Left ventricle myocardium inferior (tissue), 1 donor: ENCODE measurements at regions not wholly inside any gene's neighbourhood (a gene's known extent, or its start where the extent isn't known, plus 50 kb on each side); places are given as distances from the start of the nearest gene placed in this dataset.

Experiments
- DNase-seq: peaks from one replicate; pipeline ENCODE4 v3.0.0-alpha.2; 2020
- H3K27ac ChIP-seq: fragments of 200-600 bp; replicated peaks from 2 replicates; pipeline ENCODE4 v1.8.0; 2021
- H3K27me3 ChIP-seq: fragments of 200-600 bp; 2 replicates; pipeline ENCODE4 v1.8.0; 2021; ENCODE audit warnings: low read depth
- H3K36me3 ChIP-seq: fragments of 200-600 bp; 2 replicates; pipeline ENCODE4 v1.8.0; 2021
- H3K4me1 ChIP-seq: fragments of 200-600 bp; 2 replicates; pipeline ENCODE4 v1.8.0; 2021
- H3K4me3 ChIP-seq: fragments of 200-600 bp; 2 replicates; pipeline ENCODE4 v1.8.0; 2021; ENCODE audit warnings: mild to moderate bottlenecking, moderate library complexity
- H3K9me3 ChIP-seq: fragments of 200-600 bp; replicated peaks from 2 replicates; pipeline ENCODE4 v1.8.0; 2021
- intact Hi-C: fragments of 100-400 bp; cut with micrococcal nuclease; formaldehyde crosslinking; loops from one replicate; pipeline ENCODE4 v1.11.0; 2022
- TF ChIP-seq, protein P1 (sequence below): fragments of 200-600 bp; IDR thresholded peaks from 2 replicates; pipeline ENCODE4 v1.8.0; 2021; ENCODE audit warnings: antibody characterized with exemption, mild to moderate bottlenecking, borderline replicate concordance
- donor health status: DM: no; HTN: yes; CAD: no; lungs with severe emphysema.

DNA sequence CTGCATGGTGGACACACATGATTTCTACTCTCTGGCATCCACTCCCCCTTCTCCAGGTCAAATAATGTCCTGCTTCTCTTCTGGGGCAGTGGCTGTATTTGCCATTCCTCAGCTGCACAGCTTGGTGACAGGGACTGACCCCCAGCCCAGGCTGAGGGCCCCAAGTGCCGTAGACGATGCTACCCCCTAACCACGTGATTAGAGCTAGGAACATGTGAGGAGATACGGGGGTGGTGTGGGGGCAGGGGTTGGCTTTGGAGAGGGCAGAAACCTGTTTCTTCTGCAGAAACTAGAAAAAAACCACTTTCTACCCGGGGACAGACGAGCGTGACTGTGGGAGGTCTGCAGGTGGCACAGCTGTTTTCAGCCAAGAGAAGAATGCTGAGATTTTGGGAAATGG is 192.4 kb downstream of the SIPA1L2 start:
- Histone ChIP-seq H3K36me3 (peaks cover 58% of the 10 kb centered on the region), H3K4me3 (no peak overlapping the region), H3K27me3 (no peaks in the 10 kb centered on the region), H3K27ac (no peak overlapping the region), H3K4me1 (peaks cover 70% of the 10 kb centered on the region), H3K9me3 (no peaks in the 10 kb centered on the region)
- TF ChIP-seq, protein P1, sequence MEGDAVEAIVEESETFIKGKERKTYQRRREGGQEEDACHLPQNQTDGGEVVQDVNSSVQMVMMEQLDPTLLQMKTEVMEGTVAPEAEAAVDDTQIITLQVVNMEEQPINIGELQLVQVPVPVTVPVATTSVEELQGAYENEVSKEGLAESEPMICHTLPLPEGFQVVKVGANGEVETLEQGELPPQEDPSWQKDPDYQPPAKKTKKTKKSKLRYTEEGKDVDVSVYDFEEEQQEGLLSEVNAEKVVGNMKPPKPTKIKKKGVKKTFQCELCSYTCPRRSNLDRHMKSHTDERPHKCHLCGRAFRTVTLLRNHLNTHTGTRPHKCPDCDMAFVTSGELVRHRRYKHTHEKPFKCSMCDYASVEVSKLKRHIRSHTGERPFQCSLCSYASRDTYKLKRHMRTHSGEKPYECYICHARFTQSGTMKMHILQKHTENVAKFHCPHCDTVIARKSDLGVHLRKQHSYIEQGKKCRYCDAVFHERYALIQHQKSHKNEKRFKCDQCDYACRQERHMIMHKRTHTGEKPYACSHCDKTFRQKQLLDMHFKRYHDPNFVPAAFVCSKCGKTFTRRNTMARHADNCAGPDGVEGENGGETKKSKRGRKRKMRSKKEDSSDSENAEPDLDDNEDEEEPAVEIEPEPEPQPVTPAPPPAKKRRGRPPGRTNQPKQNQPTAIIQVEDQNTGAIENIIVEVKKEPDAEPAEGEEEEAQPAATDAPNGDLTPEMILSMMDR, result no peak
- intact Hi-C loops, result loop anchor here (10.0 kb wide), 1 partner anchor 187 kb away; no protein-coding TSS in a partner anchor
- no peak for DNase-seq

DNA sequence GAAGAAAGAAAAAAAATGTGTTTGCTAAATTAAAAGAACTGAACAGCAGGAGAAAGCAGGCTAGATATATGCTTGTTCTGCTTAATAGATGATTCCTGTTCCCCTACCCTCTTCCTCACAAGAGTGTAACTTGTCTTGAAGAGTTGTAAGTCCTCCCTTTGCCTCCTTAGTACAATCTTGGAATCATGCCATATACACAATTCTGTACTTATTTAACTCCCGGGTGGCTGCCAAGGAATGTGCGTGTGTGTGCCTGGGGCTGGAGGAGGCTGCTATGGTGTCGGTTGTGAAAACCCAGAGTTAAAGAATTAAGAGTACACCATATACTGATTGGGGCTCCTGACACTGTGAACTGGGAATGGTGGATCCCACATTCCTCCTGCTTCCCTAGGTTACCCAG is 194.2 kb downstream of the SIPA1L2 start:
- Histone ChIP-seq H3K9me3 (no peaks in the 10 kb centered on the region), H3K4me3 (no peak overlapping the region), H3K4me1 (peaks cover 79% of the 10 kb centered on the region), H3K27ac (peak overlapping the region; percentile 16), H3K27me3 (no peaks in the 10 kb centered on the region), H3K36me3 (peaks cover 48% of the 10 kb centered on the region)
- no peak for DNase-seq
- intact Hi-C loops, result loop anchor here (10.0 kb wide), 1 partner anchor 189 kb away; no protein-coding TSS in a partner anchor
- TF ChIP-seq, protein P1, result no peak

GRCh38 chr1:232432313-232432712 is 197.6 kb downstream of the SIPA1L2 start:
- intact Hi-C loops, result loop anchor here (10.0 kb wide), 1 partner anchor 192 kb away; no protein-coding TSS in a partner anchor
- peak overlapping the region; percentile 65 for H3K27ac ChIP-seq
- peak overlapping the region; percentile 34 for H3K4me3 ChIP-seq
- H3K4me1 ChIP-seq, result peaks cover 82% of the 10 kb centered on the region
- peaks cover 29% of the 10 kb centered on the region for H3K36me3 ChIP-seq
- TF ChIP-seq, protein P1, result no peak
- no peaks in the 10 kb centered on the region for H3K27me3 ChIP-seq
- peak; percentile 36 for DNase-seq
- H3K9me3 ChIP-seq, result no peaks in the 10 kb centered on the region

GRCh38 chr1:232431748-232432147 is 198.2 kb downstream of the SIPA1L2 start:
- peaks cover 82% of the 10 kb centered on the region for H3K4me1 ChIP-seq
- no peak for DNase-seq
- no peaks in the 10 kb centered on the region for H3K9me3 ChIP-seq
- intact Hi-C loops, result loop anchor here (10.0 kb wide), 1 partner anchor 193 kb away; no protein-coding TSS in a partner anchor
- H3K36me3 ChIP-seq, result peaks cover 33% of the 10 kb centered on the region
- H3K27me3 ChIP-seq, result no peaks in the 10 kb centered on the region
- H3K27ac ChIP-seq, result peak overlapping the region; percentile 65
- H3K4me3 ChIP-seq, result peak overlapping the region; percentile 34
- TF ChIP-seq, protein P1, result no peak

- no peaks in the 10 kb centered on the region for H3K9me3 ChIP-seq
- peak overlapping the region; percentile 34 for H3K4me3 ChIP-seq
- H3K27me3 ChIP-seq, result no peaks in the 10 kb centered on the region
- peaks cover 38% of the 10 kb centered on the region for H3K36me3 ChIP-seq
- H3K27ac ChIP-seq, result peak overlapping the region; percentile 65
- intact Hi-C loops, result loop anchor here (10.0 kb wide), 1 partner anchor 193 kb away; no protein-coding TSS in a partner anchor
- TF ChIP-seq, protein P1, result no peak
- DNase-seq, result no peak
- peaks cover 82% of the 10 kb centered on the region for H3K4me1 ChIP-seq
These were observed 198.6 kb downstream of the SIPA1L2 start for GRCh38 chr1:232431326-232431725.
